VCaP (cell line): ENCODE measurements at regions not wholly inside any gene's neighbourhood (a gene's known extent, or its start where the extent isn't known, plus 50 kb on each side); places are given as distances from the start of the nearest gene placed in this dataset.

Source experiments
- H3K27ac ChIP-seq: fragments of 450-650 bp; 2 replicates; pipeline ENCODE4 v1.5.1; 2017
- CTCF ChIP-seq: fragments of 450-650 bp; conservative IDR thresholded peaks from 2 replicates; pipeline ENCODE4 v1.5.1; 2017; ENCODE audit warnings: mild to moderate bottlenecking, moderate library complexity

GRCh38 chr15:46129145-46129544, 494.3 kb downstream of the SQOR start:
- no peak overlapping the region for H3K27ac ChIP-seq
- no peak for TF ChIP-seq CTCF

- no peak for TF ChIP-seq CTCF
- H3K27ac ChIP-seq, result no peak overlapping the region
These were observed 497.0 kb downstream of the SQOR start for GRCh38 chr15:46131876-46132275.

GRCh38 chr15:46137443-46137842, 502.6 kb downstream of the SQOR start:
- H3K27ac ChIP-seq, result no peak overlapping the region
- no peak for TF ChIP-seq CTCF

GRCh38 chr15:46146002-46146401, 511.2 kb downstream of the SQOR start:
- H3K27ac ChIP-seq, result no peak overlapping the region
- no peak for TF ChIP-seq CTCF

GRCh38 chr15:46146915-46147314, 512.1 kb downstream of the SQOR start:
- no peak overlapping the region for H3K27ac ChIP-seq
- TF ChIP-seq CTCF, result no peak

GRCh38 chr15:46151786-46152185, 517.0 kb downstream of the SQOR start:
- TF ChIP-seq CTCF, result no peak
- H3K27ac ChIP-seq, result no peak overlapping the region

DNA sequence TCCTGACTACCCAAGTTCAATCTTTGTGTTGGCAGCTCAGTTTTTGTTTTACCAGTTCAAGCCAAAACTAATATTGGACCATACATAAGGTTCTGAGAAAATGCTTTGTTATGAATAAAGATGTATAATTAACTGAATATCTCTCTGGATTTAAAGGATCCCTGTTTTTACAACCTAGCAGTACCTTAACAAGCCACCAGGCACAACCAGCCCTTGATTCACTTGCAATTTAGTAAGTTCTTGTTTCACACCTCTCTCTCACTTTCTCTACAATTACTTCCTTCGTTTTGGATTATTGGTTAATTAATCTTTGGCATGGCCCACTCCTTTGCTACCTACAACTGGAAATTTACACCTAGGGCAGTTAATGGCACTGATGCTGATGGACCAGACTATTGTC, 531.9 kb downstream of the SQOR start:
- TF ChIP-seq CTCF, result no peak
- H3K27ac ChIP-seq, result no peak overlapping the region

DNA sequence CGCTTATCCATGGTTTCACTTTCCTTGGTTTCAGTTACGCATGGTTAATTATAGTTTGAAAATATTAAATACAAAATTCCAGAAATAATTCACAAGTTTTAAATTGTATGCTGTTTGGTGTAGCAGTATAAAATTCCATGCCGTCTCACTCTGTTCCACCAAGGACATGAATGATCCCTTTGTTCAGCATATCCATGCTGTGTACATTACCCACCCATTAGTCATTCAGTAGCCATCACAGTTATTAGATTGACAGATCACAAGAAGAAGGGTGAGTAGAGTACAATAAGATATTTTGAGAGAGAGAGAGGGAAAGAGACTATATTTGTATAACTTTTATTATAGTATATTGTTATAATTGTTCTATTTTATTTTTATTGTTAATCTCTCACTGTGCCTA, 535.5 kb downstream of the SQOR start:
- no peak overlapping the region for H3K27ac ChIP-seq
- TF ChIP-seq CTCF, result no peak
